ENCODE measurements at regions not wholly inside any gene's neighbourhood (a gene's known extent, or its start where the extent isn't known, plus 50 kb on each side); places are given as distances from the start of the nearest gene placed in this dataset.

DNA sequence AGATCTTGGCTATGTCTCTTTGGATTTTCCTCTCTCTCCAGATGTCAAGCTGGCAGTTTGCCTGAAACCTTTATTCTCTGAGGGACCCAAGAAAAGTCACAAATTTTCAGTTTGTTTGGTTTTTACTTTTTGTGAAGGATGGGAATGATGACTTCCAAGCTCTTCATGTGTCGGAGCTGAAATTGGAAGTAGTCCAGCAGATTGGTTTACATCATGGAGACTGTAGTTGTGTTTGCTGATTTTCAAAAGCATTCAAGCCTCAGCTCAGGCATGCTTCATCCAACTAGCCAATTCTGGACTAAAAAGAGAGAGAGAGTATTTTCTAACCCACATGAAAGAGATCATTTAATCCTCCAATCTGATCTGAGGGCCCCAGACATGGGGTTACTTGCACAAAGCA, 326.2 kb upstream of the AUTS2 start:
- TF ChIP-seq, protein P1, sequence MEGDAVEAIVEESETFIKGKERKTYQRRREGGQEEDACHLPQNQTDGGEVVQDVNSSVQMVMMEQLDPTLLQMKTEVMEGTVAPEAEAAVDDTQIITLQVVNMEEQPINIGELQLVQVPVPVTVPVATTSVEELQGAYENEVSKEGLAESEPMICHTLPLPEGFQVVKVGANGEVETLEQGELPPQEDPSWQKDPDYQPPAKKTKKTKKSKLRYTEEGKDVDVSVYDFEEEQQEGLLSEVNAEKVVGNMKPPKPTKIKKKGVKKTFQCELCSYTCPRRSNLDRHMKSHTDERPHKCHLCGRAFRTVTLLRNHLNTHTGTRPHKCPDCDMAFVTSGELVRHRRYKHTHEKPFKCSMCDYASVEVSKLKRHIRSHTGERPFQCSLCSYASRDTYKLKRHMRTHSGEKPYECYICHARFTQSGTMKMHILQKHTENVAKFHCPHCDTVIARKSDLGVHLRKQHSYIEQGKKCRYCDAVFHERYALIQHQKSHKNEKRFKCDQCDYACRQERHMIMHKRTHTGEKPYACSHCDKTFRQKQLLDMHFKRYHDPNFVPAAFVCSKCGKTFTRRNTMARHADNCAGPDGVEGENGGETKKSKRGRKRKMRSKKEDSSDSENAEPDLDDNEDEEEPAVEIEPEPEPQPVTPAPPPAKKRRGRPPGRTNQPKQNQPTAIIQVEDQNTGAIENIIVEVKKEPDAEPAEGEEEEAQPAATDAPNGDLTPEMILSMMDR (IDR thresholded peaks at IDR 0.05; ENCODE audit: insufficient read depth, low read length, missing control alignments): no peak
- ChIA-PET POLR2A (no interaction called here), CTCF (no interaction called here)
- DNase-seq (ENCODE audit: low read depth, low spot score): no peak
- H3K4me3 ChIP-seq (ENCODE audit: low read depth, low read length): no peak overlapping the region

DNA sequence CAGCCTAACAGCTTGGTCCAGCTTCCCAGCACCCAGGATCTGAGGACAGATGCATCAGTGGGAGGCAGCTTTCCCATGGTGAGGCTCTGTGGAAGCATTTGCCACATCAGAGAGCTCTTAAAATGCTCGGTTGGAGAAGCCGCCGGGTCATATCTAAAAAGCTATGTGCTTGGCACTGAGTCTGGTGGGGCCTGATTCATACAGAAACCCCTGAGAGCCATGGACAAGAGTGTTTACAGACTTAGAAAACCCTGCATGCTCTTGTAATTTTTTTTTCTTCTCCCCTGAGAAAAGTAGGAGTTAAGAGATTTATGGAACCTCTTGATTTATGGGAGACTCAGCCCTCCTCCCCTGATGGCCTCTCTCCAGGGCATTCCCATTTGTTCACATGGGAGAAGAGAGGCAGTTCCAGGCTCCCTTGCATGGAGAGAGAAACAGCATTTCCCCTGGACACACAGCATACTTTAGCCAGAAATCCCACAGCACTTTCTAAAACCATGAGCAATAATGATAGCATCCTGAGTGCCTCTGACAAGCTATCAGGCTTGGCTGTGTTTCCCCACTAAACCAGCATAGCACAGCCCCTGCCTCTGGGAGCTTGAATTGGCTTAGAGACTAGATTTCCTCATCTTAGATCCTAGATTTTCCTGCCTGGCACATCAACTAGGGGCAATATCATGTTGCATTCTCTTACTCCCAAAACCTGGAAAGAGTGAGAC, 322.1 kb upstream of the AUTS2 start:
- ChIA-PET POLR2A (no interaction called here), CTCF (no interaction called here)
- peak; percentile 57 for DNase-seq (ENCODE audit: low read depth, low spot score)
- no peak overlapping the region for H3K4me3 ChIP-seq (ENCODE audit: low read depth, low read length)
- TF ChIP-seq, protein P1 (IDR thresholded peaks at IDR 0.05; ENCODE audit: insufficient read depth, low read length, missing control alignments): no peak

DNA sequence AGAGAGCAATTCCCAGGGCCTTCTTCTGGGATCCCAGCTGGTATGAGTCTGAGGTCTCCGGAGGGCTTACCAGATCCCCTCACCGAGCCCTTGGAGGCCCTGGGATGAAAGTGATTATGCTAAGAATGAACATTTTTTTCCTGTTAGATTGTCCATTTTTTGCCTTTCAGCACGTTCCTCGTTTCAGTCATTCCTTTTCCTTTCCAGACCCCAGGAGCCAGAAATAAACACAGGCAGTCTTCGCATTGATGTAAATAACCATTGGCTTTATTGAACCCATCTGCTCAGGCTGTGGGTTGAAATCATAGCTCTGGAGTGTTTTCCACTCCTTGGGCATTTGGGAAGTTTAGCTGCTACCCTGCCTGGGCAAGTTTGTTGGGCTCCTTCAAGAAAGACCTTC, 320.9 kb upstream of the AUTS2 start:
- H3K4me3 ChIP-seq (ENCODE audit: low read depth, low read length): no peak overlapping the region
- TF ChIP-seq, protein P1 (IDR thresholded peaks at IDR 0.05; ENCODE audit: insufficient read depth, low read length, missing control alignments): no peak
- ChIA-PET POLR2A (no interaction called here), CTCF (no interaction called here)
- no peak for DNase-seq (ENCODE audit: low read depth, low spot score)

DNA sequence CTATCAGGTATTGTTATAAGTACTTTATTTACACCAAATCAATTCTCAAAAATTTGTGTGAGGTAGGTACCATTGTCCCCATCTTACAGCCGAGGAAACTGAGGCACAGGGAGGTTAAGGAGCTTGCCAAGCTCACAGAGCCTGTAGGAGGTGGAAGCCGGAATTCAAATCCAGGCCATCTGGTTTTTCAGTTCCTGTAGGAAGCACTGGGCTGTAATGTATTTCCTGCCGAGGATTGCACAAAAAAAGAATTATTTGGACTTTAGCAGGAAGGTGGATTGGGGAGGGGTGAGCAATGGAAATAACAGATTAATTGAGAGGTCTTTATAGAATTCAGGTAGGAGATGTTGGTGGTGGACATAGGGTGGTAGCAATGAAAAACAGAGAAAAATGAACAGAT, 315.3 kb upstream of the AUTS2 start:
- no peak overlapping the region for H3K4me3 ChIP-seq (ENCODE audit: low read depth, low read length)
- POLR2A ChIA-PET: no interaction called here
- CTCF ChIA-PET: no interaction called here
- TF ChIP-seq, protein P1 (IDR thresholded peaks at IDR 0.05; ENCODE audit: insufficient read depth, low read length, missing control alignments): no peak
- DNase-seq (ENCODE audit: low read depth, low spot score): no peak

DNA sequence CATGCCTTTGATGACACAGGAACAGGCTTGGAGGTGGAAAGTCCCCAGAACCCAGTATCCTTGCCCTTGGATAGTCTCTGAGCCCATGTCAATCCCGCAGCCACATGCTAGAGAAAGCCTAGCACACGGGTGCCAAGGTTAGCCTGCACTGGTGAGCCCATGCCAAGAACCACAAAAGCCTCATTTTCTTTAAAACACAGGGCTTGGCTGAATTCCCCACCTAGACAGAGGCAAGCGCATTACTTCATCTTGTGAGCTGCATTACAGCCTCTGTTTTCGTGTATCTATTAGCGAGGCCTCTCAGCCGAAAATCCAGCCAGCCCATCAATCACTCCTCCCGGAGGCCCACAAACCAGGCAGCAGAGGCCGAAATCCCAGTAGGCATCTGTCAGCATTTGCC, 314.9 kb upstream of the AUTS2 start:
- ChIA-PET POLR2A (no interaction called here), CTCF (no interaction called here)
- no peak overlapping the region for H3K4me3 ChIP-seq (ENCODE audit: low read depth, low read length)
- no peak for DNase-seq (ENCODE audit: low read depth, low spot score)
- TF ChIP-seq, protein P1 (IDR thresholded peaks at IDR 0.05; ENCODE audit: insufficient read depth, low read length, missing control alignments): no peak

DNA sequence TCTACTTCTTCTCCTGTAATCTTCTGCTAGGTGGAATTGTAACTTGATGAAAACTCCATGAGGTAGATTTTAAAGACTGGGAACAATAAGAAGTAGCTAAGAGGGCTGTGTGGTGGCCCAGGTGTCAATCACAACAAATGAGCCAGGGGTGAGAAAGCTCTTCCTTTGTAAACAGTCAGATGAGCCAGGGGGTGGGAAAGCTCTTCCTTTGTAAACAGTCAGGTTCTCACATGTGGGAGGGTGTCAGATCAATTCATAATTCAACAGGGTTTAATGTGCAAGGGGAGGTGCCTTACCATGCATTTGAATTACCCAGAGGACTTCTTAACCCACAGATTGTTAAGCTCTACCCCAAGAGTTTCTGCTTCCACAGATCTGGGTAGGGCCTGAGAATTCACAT, 312.4 kb upstream of the AUTS2 start:
- CTCF ChIA-PET: interaction anchor here (0.6 kb wide), 1 partner anchor 361 kb away, joined by 3 read pairs; no protein-coding TSS in a partner anchor
- POLR2A ChIA-PET: no interaction called here
- H3K4me3 ChIP-seq (ENCODE audit: low read depth, low read length): no peak overlapping the region
- no peak for DNase-seq (ENCODE audit: low read depth, low spot score)
- TF ChIP-seq, protein P1 (IDR thresholded peaks at IDR 0.05; ENCODE audit: insufficient read depth, low read length, missing control alignments): no peak
